GM21825 (cell line): ENCODE measurements at regions not wholly inside any gene's neighbourhood (a gene's known extent, or its start where the extent isn't known, plus 50 kb on each side); places are given as distances from the start of the nearest gene placed in this dataset.
"Not testable (repeated sequence)": the region's sequence is repeated elsewhere in the genome, so short reads cannot be mapped to it uniquely, and the experiment has no call there.

ENCODE experiments used
- ATAC-seq: cut with Tn5 transposase; IDR thresholded peaks from one replicate; pipeline ENCODE4 v1.9.1; 2021; ENCODE audit warnings: mild to moderate bottlenecking, moderate library complexity; ENCODE audit not compliant: unreplicated experiment

DNA sequence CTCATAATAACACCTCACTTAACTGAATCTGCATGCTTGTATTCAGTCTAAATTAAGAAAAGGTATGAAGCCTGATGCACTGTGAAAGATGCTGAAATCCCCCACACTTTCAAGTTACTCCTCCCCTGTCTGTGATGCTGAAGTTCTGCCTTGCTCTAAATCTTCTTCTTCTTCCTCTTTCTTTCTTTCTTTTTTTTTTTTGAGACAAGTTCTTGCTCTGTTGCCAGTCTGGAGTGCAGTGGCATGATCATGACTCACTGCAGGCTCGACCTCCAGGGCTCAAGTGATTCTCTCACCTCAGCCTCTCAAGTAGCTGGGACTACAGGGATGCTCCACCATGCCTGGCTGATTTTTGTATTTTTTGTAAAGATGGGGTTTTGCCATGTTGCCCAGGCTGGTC lies 231.0 kb upstream of the B3GALT2 start:
- no peak for ATAC-seq

DNA sequence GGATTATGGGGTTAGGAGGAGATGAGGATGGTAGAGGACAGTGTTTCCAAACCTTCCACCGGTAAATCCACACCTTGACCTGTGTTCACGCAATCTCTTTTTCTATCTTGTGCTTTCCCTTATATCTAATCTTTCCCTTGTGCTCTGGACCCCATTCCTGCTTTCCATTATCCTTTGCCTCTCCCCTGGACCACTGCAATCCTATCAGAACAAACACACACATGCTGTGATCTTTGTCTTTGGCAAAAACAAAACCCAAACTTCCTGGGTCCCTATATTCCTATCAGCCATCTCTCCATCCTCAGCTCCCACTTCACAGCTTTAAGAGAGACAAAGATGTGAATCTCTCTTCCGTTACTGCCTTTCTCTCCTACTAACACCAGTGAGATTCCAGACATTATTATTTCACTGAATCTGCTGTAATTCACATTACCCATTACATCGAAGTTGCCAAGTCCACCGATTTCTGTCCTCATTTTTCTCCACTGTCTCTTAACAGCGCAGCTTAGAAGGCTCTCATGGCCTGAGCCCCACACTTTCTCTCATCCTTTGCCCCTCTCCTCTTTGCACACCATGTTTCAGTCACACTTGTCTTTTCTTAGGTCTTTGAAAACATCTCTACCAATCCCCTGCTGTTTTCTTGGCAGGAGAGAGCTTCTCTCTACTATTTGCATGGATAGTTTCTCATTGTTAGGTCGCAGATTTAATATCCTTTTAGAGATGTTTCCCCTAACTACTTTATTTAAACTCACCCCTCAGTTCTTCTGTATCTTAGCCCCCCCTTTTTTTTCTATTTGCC lies 230.0 kb upstream of the B3GALT2 start:
- no peak for ATAC-seq

DNA sequence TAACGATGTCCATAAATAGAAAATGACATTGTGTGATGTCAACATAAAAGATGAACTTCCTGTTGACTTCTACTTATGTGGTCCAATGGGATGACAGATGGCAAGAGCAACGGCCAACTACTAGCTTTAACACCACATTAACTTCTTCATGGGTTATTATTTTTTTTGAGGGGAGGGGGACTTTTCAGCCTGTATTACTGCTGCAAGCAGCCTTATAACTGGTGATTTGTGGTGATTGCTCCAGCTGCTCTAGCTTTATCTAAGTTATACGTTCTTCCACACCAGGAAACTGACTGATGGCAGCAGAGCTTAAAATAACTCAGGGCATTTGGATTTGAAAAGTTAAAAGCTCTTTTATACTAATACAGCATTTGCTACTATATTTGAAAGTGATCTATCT lies 228.8 kb upstream of the B3GALT2 start:
- ATAC-seq: no peak

DNA sequence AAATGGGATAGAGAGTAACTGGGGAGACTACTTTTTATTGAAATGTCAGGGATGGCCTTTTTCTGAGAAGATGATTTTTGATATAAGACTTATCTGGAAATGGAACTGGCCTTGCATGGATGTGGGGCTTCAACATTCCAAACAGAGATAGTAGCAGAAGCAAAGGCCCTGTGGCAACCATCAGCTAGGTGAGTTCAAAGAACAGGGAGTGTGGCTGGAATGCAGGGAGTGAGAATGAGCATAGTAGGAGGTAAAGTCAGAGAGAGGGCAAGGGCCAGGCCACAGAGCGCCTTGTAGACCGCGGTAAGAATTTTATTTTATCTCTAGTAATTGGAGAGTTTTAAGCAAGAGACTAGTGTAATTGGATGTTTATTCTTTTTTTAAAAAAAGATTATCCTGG lies 227.0 kb upstream of the B3GALT2 start:
- ATAC-seq: no peak

DNA sequence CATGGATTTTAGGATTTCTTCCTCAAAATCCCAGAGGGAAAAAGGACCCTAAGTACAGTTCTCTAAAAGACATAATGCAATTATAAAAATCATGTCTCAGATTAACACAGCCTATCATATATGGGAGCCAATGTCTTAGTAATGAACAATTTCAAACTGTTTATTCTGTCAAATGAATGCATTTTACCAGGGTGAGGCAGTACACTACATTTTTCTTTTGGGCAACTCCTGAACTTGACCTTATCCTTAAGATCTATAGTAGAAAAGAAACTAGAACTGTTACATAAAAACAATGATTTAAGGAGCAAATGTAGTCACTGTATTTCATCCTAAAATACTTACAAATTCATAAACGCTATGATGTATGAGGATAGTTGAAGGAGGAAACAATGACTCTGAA lies 226.3 kb upstream of the B3GALT2 start:
- no peak for ATAC-seq

DNA sequence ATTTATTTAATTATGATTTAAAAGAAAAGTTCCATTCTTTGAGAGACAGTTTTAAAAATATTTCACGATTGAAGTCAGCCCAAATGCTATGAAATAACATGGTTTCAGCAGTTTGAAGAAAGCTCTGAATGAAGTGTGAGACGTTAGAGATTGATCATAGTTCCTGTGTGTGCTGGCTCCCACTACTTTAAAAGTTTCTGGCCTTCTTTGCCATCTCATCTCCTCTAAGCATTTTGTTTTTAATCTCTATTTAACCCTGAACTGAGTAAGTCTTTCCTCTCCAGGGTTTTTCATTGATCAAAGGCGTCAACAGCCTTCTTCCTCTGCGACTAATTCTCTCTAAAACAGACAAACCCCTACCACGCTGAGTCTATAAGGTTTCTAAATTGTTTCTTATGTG lies 225.3 kb upstream of the B3GALT2 start:
- ATAC-seq: no peak

DNA sequence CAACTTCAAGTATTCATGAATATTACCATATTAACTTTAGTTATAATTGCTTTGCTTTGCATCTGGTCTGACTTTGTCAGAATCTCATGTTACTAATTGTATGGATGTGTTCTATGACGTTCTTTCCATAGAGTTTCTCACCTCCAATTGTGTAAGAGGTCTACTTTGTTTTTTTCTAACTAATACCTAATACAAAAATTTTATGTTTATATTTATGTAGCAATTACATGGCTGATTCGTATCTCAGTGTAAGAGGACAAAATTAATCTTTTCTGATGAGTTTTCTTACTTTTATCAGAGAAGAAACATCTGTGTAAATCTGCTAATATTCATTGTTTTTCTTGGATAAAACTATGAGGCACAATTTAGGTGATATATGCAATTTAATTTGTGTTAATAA lies 224.8 kb upstream of the B3GALT2 start:
- ATAC-seq: no peak

DNA sequence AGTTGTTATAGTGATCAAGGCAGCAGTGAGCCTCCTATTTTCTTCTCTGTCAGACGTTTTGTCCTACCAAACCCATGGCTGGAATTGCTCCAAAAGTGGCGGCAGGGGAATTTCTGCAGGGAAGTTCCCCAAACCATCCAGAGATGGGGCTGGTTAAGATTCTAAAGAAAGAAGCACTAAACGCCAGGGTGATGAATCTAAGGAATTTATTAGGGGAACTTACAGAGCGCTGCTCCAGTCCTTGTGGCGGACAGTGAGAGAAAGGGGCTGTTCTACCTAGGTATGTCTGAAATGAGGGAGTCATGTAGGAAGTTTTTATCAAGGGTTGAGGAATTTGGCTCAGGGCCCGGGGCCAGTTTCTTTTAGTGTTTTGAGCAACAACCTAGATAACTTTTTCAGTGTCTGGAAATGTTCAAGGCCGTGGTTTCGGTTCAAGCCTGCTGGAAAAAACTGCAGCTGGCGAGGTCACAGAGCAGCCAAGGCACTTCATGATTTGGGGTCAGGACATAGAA lies 222.4 kb upstream of the B3GALT2 start:
- no peak for ATAC-seq

DNA sequence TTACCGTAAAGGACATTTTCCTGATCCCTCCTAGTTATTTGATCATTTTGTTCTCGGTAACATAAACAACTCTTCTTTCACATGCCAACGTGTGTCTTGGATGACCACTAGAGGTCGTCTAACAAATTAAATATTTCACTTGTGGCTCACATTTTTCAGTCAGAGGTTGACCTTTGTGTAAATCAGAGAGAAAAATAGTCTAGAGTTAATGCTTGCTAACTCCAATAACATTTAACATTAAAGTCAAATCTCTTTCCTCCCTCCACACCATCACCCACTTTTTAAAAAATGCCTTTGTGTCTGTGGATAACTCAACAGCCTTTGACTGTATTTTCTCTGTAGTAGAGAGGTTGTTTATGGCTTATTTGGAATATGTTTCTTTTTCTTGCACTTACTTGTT lies 220.5 kb upstream of the B3GALT2 start:
- ATAC-seq: peak; percentile 57

DNA sequence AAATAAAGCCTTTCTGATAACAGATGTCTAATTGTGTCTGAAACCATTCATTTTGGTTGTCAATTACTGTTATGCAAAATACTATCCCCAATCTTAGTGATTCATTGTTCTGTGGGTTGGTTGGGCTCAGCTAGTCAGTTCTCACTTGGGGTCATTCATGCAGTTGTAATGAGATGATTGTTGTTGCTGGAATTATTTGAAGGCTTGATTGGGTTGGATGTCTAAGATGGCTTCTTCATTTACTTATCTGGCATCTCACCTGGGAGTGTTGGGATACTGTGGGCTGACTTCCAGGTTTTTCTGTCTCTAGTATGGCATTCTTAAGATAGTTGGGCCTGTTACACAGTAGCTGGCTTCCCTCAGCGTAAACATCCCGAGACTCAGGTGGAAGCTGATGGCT lies 217.8 kb upstream of the B3GALT2 start:
- no peak for ATAC-seq

DNA sequence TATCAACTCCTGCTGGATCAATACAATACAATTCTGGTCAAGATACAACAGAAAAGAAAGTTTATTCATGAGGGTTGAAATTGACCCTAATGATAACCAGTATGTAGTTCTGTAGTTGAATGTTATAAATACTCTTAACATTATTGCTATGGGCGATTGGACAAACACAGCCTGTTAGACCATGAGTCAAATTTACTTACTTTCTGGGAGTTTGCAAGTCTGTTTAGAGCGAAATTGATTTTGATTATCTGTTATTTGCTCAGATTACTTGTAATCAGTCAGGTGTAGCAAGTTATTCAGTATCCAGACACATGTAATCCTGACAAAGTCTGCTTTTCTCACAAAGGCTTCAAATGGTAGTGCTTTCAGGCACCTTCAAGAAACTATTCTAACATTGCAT lies 216.6 kb upstream of the B3GALT2 start:
- no peak for ATAC-seq

DNA sequence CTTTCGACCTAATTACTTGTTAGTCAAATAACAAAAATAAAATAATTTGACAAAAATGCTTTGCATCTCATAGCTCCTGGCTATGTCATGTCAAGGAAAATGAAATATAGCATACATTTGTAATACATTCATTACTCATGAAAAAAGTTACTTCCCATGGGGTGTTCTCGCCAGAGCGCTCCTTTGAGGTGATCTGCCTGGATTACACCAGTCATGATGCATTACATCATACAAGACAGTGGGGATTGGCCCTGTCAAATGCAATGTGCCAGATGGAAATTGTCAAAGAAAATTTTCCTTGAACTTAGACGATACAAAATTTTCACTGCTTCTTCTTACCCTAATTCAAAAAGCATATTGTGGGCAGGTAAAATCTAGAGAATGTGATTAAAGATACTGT lies 215.6 kb upstream of the B3GALT2 start:
- no peak for ATAC-seq

DNA sequence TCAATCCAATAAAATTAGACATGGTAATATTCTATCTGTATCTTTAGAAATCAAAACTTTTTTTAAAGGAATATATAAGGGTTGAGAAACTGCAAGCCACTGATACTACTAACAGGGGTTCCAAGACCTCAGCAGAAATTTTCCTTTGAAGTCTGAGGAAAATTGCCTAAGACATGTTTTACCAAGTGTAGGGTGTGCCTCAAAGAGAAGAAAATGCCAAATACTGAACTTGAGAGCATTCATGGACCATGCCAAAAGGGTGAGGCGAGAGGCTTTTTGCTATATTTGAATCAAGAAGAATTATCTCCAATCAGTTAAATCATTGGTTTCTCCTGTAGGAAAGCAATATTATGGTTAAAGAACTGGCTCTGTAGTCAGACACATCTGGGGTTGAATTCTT lies 207.9 kb upstream of the B3GALT2 start:
- no peak for ATAC-seq

DNA sequence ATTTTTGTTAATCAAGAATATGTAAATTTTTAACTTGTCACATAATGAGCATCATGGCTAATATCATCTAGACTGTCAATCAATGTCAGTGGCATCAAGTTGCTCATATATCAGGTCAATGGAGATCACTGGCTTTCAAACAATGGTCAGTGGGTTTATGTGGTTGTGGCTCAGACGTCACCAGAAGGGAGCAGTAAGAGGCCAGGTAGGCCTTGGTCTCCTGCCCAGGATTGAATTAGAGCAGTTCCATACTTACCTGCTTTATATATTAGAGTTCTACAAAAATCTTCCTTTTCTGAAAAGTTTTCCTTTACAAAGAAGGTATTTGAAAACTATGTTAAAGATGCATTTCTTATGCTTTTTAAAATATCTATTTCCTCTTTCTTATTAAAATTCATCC lies 206.3 kb upstream of the B3GALT2 start:
- ATAC-seq: no peak

DNA sequence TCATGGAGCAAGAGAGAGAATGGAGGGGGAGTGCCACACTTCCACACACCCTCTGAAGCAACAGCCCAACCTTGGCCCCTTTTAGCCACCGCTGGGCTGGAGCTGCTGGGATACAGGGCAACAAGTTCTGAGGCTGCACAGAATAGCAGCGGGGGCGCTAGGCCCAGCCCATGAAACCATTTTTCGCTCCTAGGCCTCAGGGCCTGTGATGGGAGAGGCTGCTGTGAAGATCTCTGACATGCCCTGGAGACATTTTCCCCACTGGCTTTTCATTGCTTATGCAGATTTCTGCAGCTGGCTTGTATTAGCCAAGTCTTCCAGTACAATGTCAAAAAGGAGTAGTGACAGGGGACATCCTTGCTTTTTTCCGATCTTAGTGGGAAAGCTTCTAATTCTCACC lies 202.3 kb upstream of the B3GALT2 start:
- ATAC-seq: no peak

DNA sequence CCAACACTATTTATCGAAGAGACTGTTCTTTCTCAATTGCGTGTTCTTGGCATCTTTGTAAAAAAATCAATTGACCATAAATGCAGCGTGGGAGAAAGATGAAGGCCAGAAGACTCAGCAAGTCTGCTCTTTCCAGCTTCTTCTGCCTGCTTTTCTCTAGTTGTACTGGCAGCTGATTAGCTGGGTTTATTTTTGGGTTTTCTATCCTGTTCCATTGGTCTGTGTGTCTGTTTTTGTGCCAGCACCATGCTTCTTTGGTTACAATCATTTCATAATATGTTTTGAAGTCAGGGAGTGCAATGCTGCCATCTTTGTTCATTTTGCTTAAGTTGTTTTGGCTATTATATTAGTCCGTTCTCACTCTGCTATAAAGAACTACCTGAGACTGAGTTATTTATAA lies 201.8 kb upstream of the B3GALT2 start:
- ATAC-seq: no peak

DNA sequence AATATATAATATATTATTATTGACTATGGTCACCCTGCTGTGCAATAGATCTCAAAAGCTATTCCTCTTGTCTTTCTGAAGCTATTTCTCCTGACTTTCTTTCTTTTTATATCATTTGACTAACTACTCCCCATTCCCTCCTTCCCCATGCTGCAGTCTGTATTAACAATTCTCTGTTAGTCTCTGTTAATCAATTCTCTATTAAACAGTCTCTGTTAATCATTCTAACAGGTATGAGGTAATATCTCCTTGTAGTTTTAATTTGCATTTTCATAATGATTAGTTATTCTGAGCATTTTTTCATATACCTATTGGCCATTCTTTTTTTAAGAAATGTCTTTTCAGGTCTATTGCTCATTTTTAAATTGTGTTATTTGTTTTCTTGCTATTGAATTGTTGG lies 201.0 kb upstream of the B3GALT2 start:
- no peak for ATAC-seq

DNA sequence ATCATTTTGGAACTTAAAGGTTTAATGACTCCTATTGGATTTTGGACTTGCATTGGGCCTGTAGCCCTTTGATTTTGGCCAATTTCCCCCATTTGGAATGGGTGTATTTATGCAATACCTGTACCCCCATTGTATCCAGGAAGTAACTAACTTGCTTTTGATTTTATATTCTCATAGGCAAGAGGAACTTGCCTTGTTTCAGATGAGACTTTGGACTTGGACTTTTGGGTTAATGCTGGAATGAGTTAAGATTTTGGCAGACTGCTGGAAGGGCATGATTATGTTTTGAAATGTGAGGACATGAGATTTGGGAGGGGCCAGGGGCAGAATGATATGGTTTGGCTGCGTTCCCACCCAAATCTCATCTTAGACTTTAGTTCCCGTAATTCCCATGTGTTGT lies 192.0 kb upstream of the B3GALT2 start:
- not testable (repeated sequence) for ATAC-seq

DNA sequence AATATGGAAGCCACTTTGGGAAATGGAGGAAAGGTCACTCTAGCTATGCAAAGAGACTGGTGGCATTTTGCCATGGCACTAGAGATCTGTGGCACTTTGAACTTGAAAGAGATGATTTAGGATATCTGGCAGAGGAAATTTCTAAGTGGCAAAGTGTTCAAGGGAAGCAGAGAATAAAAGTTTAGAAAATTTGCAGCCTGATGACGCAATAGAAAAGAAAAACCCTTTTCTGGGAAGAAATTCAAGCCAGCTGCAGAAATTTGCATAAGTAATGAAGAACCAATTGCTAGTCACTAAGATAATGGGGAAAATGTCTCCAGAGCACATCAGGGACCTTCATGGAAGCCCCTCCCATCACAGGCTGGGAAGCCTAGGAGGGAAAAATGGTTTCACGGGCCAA lies 191.1 kb upstream of the B3GALT2 start:
- ATAC-seq: no peak

DNA sequence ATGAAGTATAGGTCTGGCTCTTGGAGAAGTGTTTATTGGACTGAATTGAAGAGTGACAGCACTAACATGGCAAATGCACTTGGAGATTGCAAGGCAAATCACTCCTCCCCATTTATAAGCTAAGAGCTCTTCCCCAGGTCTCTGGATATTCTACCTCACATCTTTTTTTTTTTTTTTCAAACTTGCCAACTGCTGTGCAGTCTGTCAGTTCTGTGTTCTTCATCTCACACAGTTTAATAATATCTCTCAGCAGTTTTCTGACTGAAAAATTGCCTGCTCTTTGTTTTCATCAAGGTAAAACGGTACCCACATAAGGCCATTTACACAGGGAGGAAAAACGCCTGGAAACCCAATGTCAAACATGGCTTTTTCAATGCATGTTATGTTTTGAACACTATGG lies 186.1 kb upstream of the B3GALT2 start:
- no peak for ATAC-seq

DNA sequence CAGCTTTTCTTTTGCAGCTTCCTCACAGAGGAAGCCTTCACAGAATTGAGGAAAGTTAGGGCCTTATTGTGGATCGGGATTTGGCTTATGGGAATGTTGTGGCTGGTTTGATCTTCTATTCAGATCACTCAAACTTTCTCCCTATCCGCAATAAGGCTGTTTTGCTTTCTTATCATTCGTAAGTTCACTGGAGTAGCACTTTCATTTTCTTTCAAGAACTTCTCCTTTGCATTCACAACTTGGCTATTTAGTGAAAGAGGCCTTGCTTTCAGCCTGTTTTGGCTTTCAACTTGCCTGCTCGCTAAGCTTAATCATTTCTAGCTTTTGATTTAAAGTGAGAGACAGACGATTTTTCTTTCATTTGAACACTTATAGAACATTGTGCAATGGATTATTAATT lies 181.9 kb upstream of the B3GALT2 start:
- ATAC-seq: peak; percentile 75

DNA sequence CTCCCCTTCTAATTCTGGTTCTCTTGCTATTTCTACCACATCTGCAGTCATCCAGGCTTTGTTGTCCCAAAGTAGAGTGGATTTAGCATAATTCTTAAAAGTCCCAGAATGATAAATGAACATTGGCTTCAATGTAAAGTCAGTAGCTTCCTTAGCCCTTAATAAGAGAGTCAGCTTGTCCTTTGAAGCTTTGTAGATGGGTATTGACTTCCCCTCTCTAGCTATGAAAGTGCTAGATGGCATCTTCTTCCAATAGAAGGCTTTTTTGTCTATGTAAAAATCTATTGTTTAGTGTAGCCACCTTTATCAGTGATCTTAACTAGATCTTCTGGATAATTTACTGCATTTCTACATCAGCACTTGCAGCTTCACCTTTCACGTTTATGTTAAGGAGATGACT lies 181.4 kb upstream of the B3GALT2 start:
- ATAC-seq: peak; percentile 17
